GM12878 (cell line): ENCODE measurements at regions not wholly inside any gene's neighbourhood (a gene's known extent, or its start where the extent isn't known, plus 50 kb on each side); places are given as distances from the start of the nearest gene placed in this dataset.

Source experiments
- ESRRA ChIP-seq: IDR thresholded peaks from 2 replicates; pipeline ENCODE4 v1.6.1; 2012; ENCODE audit warnings: mild to moderate bottlenecking, low read length, improper control_type of control experiment
- ETV6 ChIP-seq, 2 experiments: fragments of 450-650 bp in 1 of 2; IDR thresholded peaks in 1 of 2; conservative IDR thresholded peaks in 1 of 2; 2 replicates each; pipeline ENCODE4 v1.6.1; 2014; ENCODE audit warnings: antibody characterized with exemption in 1 of 2, borderline replicate concordance in 1 of 2, low read depth in 1 of 2, mild to moderate bottlenecking in 1 of 2, moderate library complexity in 1 of 2
- FOXM1 ChIP-seq: IDR thresholded peaks from 2 replicates; pipeline ENCODE4 v1.6.1; 2012; ENCODE audit warnings: low read depth, mild to moderate bottlenecking, inconsistent platforms, low read length, moderate library complexity
- NFIC ChIP-seq: IDR thresholded peaks from 2 replicates; pipeline ENCODE4 v1.6.1; 2012; ENCODE audit warnings: low read depth, mild to moderate bottlenecking, inconsistent platforms, low read length, moderate library complexity
- NFYA ChIP-seq: IDR thresholded peaks from 2 replicates; pipeline ENCODE4 v1.6.1; 2011; ENCODE audit warnings: low read depth, mild to moderate bottlenecking, low read length, improper control_type of control experiment, borderline replicate concordance
- POLR2A ChIP-seq: IDR thresholded peaks from 2 replicates; pipeline ENCODE4 v1.6.1; 2011; ENCODE audit warnings: low read depth, mild to moderate bottlenecking, low read length
- TF ChIP-seq, protein P1 (sequence below), 3 experiments: IDR thresholded peaks in 2 of 3; conservative IDR thresholded peaks in 1 of 3; 2 replicates each; pipeline ENCODE4 v1.5.1; 2011; ENCODE audit warnings: low read depth in 3 of 3, low read length in 3 of 3, mild to moderate bottlenecking in 3 of 3, control low read depth in 2 of 3, moderate library complexity in 2 of 3, inconsistent platforms in 1 of 3, mixed read lengths in 1 of 3; ENCODE audit not compliant: control insufficient read depth in 2 of 3, insufficient read depth in 1 of 3; ENCODE audit errors: extremely low read depth in 1 of 3
- TF ChIP-seq, protein P2 (sequence below): fragments of 450-650 bp; IDR thresholded peaks from 2 replicates; pipeline ENCODE4 v1.6.1; 2014; ENCODE audit warnings: mild to moderate bottlenecking

DNA sequence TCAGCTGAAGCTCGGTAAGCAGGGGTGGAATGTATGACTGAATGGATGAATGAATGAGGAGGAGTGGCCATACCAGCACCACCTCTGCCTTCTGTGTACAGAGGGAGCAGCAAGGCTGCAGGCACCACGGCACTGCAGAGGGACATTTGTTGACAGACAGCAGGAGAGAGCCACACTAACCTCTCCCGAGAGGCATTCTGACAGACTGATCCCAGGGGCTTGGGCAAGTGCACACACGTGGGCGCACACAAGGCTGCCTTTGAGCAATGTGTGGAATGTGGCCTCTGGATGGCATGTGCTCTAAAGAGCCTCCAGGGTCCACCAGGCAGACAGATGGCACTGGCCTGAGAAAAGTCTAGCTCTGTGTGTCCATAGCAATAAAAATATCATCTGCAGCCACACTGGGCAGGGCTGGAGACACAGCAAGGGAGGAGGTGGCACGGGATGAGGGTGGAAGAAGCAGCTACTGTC, 111.8 kb downstream of the ACTL7B start:
- TF ChIP-seq POLR2A = no peak
- TF ChIP-seq NFYA = no peak
- TF ChIP-seq ESRRA = no peak
- TF ChIP-seq, protein P1, sequence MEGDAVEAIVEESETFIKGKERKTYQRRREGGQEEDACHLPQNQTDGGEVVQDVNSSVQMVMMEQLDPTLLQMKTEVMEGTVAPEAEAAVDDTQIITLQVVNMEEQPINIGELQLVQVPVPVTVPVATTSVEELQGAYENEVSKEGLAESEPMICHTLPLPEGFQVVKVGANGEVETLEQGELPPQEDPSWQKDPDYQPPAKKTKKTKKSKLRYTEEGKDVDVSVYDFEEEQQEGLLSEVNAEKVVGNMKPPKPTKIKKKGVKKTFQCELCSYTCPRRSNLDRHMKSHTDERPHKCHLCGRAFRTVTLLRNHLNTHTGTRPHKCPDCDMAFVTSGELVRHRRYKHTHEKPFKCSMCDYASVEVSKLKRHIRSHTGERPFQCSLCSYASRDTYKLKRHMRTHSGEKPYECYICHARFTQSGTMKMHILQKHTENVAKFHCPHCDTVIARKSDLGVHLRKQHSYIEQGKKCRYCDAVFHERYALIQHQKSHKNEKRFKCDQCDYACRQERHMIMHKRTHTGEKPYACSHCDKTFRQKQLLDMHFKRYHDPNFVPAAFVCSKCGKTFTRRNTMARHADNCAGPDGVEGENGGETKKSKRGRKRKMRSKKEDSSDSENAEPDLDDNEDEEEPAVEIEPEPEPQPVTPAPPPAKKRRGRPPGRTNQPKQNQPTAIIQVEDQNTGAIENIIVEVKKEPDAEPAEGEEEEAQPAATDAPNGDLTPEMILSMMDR (IDR thresholded peaks at IDR 0.05 in 2 of 3, conservative IDR thresholded peaks at IDR 0.05 in 1 of 3; ENCODE audit: control insufficient read depth in 2 of 3, extremely low read depth in 1 of 3, insufficient read depth in 1 of 3, low read depth in 3 of 3, low read length in 3 of 3) = no peak
- TF ChIP-seq FOXM1 = no peak
- no peak for TF ChIP-seq NFIC
- TF ChIP-seq, protein P2, sequence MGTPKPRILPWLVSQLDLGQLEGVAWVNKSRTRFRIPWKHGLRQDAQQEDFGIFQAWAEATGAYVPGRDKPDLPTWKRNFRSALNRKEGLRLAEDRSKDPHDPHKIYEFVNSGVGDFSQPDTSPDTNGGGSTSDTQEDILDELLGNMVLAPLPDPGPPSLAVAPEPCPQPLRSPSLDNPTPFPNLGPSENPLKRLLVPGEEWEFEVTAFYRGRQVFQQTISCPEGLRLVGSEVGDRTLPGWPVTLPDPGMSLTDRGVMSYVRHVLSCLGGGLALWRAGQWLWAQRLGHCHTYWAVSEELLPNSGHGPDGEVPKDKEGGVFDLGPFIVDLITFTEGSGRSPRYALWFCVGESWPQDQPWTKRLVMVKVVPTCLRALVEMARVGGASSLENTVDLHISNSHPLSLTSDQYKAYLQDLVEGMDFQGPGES = no peak
- no peak for TF ChIP-seq ETV6 (conservative IDR thresholded peaks at IDR 0.05 in 1 of 2, IDR thresholded peaks at IDR 0.05 in 1 of 2; ENCODE audit: borderline replicate concordance in 1 of 2, low read depth in 1 of 2)
